NCI-H1105 treated with DMSO at 0.1 percent for 48 hours (cell line): ENCODE measurements at regions not wholly inside any gene's neighbourhood (a gene's known extent, or its start where the extent isn't known, plus 50 kb on each side); places are given as distances from the start of the nearest gene placed in this dataset.
"Not testable (repeated sequence)": the region's sequence is repeated elsewhere in the genome, so short reads cannot be mapped to it uniquely, and the experiment has no call there.

Source experiments
- DNase-seq: peaks from one replicate; lab custom pipeline; 2025; lab: John Stamatoyannopoulos, UW

DNA sequence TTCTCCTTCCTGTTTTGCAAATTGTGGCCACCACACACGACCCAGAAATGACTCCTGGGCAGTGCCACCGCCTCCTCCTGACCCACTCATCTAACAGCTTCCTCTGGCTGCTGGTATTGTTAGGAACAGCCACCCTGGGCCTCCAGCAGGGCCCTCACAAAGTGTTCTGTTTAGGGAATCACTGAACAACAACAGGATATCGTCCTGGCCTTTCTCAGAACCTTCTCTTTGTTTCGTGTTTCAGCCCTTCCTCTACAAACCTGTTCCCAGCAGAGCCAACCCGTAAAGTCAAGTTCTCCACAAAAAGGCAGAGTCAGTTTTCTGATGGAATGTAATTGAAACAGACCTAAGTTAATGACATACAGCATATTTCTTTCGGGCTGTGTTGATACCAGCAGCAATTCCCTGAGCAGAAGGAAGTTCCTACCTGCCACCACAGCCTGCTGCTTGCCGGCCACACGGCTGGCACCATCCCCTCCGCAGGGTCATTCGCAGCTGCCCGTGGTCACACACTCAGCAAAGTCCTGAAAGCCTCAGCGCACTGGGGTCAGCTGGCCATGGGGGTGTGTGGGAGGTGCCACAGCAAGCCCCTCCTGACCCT lies 91.7 kb upstream of the PITRM1 start:
- no peak for DNase-seq

DNA sequence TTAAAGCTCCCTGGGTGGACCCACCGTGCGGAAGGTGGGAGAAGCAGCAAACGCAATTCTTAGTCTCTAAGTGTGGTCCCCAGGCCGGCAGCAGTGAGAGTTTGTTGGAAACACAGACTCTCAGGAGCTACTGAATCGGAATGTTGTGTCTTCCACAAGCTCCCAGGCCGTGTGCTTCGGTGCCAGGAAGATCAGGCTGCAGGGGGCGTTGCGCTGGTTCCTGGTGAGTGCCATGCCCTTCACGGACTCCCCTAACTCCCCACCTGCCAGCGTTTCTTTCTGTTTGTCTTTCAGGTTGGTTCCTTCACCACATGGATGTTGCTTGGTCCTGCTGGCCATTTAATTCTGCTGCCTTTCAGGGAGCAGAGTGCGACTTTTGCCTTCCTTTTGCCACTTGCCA lies 91.2 kb upstream of the PITRM1 start:
- no peak for DNase-seq

DNA sequence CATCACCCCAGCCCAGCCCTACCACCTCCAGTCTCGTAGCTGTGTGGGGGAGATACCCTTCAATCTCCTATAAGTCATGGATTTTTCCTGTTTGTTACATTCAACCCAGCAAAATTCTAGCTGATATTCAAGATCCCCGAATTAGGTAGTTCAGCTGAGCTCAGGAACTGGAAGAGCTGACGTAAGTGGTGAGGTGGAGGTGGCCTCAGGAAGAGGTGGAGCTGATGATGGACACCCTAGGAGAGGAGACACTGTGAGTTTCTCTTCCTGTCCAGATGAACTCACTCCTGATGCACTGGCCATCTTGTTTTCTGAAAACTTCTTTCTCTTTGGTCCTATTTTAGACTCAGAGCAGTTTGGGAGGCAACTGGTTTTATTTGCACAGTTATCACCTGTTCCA lies 90.5 kb upstream of the PITRM1 start:
- no peak for DNase-seq

DNA sequence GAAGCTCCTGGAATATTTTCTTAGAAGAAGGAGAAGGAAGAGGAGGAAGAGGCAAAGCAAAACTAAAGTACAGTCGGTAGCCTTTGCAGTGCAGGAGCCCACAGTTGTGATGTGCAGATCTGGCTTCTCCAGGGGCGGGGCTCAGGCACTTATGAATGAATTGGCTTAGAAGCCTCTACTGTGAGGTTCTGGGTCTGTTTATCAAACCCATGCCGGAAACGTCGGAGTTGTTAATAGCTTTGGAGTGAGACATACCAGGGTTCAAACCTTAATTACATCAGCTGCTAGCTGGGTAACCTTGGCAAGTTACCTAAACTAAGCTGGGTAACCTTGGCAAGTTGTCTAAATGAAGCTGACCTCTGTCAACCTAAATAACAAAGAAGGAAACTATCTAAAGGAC lies 89.3 kb upstream of the PITRM1 start:
- no peak for DNase-seq

DNA sequence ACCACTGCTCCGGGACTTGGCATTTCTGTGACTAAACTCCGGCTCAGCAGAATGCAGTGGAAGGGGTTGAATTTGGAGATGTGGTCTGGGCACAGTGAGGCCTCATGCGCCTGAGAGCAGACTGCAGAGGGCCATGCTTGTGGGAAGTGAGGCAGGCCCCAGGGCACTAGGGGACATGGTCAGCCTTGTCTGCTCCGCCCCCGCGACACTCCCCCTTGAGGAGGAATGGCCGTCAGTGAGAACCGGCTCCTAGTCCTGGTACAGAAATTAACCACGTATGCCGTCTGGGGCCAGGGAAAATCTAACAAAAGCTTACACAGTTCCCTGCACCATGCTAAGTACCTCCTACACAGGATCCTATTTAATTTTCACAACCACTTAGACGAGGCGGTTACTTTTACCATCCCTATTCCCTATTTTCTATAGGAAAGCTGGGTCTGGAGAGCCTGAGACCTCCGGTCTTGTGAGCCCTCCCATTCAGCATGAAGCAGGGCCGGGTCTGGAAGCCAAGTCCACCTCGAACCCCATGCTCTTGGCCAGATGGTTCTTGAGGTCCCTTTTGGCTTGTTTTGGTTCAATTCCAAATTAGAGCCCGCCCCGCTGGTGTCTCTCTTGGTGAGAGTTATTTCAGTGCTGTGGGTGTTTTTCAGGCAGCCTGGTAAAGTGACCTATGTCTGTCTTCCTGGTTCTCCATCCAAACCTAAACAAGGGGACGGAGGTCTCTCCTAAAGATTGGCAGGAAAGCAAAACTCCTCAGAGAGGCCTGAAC lies 87.7 kb upstream of the PITRM1 start:
- DNase-seq, result no peak

GRCh38 chr10:3259499-3259898 lies 86.9 kb upstream of the PITRM1 start:
- DNase-seq, result no peak

DNA sequence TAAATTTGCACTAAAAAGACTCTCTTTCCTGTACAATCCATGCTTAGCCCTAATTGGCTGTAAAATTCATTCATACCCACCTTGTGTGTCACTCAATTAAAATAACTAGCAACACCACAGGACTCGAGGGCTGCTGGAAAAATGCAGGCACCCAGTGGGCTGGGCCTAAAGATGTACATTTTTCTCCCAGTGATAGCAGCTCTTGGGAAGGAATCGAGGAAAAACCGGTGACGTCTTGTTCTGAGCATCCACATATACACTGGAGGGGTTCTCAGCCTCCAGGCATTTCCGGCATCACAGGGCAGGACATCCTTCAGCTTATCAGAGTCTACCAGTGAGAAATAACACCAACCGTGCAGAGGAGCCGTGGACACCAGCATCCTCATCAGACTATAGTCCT lies 85.8 kb upstream of the PITRM1 start:
- DNase-seq, result no peak

DNA sequence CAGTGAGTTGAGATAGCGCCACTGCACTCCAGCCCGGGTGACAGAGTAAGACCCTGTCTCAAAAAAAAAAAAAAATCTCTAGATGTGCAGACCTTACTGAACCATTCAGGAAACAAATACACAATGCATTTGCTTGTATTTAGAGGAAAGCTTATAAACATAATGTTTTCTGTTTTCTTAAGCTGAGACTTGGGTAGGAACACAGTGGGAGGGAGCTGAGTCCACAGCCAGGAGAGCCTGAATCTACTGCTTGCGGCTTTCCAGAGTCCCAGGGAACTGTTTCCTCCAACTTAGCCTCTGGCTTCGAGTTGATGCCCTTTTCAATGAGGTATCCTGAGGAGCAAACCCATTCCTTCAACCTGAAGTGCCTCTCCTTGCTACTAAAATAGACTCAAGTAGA lies 83.0 kb upstream of the PITRM1 start:
- no peak for DNase-seq

GRCh38 chr10:3255075-3255474 lies 82.5 kb upstream of the PITRM1 start:
- no peak for DNase-seq

DNA sequence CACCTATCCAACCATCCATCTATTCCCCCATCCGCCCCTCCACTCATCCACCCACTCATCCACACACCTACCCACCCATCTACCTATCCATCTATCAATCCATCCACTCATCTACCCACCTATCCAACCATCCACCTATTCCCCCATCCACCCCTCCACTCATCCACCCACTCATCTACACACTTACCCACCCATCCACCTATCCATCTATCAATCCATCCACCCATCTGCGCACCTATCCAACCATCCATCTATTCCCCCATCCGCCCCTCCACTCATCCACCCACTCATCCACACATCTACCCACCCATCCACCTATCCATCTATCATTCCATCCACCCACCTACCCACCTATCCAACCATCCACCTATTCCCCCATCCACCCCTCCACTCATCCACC lies 81.4 kb upstream of the PITRM1 start:
- not testable (repeated sequence) for DNase-seq

DNA sequence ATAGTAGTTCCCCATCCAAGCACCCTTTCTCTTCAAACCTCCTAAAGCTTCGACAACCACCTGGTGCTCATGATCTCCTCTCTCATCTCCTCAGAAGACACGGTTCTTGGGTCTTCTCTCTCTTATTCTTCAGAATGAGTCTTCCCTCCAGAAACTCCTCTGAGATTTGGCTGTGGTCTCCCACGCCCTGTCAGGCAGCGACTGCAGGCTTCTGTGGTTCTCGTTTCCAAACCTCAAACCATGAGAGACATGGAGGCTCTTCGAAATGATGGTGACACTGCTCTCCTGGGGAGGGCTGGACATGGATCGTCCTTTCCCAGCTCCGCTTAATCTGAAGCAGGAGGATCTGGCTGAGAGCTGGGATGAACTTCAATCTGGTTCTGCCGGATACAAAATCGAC lies 78.6 kb upstream of the PITRM1 start:
- no peak for DNase-seq

DNA sequence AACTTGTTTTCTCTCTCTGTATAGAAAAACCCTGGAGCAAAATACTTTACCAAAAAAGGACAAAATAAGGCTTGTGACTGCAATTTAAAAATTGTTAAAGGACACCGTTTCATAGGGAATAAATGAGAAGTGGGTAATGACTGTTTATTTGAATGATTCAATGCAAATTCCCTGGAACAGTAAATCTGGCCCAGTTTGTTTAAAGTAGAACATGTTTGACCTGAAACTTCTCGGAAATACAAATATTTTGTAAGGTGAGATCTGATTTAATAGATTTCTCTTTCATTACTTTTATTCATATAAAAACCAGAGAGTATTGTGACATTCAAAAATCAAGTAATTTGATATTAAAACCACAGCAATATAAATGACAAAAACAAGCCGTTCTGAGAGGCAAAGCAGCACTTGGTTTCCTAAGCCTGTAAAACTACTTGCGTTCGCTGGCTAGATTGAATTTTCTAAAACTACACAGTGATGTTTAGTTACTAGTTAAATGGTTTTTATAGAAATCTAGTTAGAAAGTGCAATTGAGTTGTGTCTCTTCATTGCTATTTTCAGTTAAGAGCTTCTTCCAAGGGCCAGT lies 76.8 kb upstream of the PITRM1 start:
- no peak for DNase-seq

DNA sequence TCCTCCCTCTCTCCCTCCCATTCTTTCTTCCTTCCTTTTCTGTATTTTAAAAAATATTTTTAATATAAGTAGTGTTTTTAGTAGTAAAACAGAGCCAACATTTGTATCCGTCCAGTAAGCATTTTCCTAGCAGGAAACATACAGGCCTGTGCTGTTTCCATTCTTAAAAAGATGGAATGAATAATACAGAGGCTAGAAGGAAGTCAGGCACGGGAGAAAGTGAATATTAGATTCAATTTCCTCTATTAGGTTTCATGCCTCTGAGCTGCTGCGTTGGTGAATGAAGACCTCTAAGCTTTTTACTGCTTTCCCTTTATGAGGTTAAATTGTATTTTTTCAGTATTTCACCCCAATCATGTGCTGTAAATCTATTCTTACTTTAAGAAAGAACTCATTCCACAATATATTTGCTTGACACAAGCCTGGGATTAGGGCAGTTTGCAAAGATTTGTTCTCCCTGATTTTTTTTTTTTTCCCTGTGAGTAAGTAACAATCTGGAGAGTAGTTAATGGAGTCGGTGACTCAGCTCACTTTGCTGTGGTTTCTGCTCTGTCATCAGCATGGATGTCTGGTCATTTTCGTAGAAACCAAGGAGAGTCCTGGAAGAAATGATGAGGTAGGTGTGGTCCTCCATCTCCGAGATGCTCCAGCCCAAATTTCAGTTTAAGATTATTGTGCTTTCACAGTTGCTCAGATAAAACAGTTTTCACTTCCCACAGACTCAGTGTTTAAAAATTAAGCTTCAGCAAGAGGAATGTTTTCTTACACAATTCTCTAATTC lies 76.1 kb upstream of the PITRM1 start:
- DNase-seq, result no peak

DNA sequence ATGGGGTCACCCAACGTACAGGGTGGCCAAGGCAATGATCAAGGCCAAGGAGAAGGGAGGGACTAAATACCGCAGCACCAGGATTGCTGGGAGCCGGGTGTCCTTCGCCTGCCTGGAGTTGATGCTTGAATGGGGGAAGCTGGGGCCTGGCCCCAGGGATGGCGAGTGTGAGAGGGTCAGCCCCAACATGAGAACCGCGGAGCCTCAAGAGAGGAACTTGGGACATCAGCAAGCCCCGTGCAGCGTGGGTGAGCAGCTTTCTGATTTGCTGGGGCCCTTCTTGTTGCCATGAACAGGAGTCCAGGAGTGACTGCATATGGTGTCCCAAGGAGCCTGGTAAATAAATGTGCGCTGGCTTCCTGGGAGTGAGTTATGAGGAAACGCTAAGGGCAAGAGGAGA lies 72.8 kb upstream of the PITRM1 start:
- no peak for DNase-seq

DNA sequence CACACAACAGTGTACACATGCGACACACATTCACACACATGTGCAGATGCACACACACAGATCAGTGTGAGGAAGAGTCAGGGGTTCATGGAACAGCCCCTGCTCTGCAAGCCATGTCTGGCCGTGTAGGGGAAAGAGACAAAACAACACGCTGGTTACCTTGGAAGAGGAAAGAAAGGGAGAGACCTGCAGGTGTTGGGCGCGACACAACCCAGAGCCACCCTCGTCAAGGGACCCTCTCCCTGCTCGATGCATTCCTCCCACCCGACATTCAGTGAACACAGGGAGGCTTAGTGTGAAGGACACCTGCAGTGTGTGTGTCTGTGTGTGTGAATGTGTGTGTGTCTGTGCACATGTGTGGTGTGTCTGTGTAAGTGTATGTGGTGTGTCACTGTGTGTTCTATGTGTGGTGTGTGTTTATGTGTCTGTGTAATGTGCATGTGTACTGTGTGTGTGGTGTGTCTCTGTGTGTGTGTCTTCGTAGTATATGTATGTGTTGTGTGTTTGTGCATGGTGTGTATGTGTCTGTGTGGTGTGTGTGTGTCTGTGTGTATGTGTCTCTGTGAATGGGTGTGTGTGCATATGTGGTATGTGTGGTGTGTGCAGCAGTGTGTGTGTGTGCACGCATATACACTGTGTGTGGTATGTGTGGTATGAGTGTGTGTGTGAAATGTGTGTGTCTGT lies 69.5 kb upstream of the PITRM1 start:
- no peak for DNase-seq

- no peak for DNase-seq
Observed at GRCh38 chr10:3241274-3241921, 68.8 kb upstream of the PITRM1 start.

DNA sequence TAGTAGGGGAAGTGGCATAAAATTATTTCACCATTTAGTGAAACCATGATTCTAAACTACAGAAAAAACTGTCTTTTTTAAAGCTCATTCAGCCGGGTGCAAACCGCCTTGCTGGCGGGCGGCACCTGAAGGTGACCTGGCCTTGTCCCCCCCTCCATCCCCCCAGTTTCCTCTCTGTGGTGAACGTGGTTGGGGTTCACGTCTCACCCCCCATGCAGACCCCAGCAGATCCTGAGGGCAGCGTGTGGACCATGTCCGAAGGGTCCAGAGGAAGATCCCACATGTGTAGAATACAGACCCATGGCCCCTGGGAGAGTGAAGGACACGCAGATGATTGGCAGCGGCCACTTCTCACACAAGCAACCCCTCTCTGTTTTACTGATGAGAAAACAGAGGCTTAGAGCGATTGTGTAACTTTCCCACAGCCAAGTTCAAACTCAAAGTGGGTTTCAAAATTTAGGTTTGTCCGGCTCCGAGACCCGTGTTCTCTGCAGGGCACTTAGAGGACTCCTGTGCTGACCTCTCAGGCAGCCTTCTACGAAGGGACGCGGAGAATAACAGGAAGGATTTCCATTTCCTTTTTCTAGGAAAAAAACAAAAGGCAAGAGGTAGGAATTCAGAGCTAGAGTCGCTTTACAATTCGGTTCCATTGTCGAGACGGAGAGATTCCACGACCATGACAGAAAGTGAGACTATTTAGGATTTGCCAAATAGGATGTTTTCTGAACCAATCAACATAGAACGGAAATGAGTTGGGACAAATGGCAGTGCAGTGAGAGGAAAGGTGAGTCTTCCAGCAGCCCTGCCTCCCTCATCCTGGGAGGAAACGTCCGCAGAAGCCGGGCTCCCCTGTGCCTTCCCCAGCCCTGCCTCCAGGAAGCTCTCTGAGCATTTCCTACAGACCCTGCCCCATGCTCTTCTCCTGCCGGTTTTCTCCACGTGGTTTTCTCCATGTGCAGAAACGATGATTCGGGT lies 67.6 kb upstream of the PITRM1 start:
- DNase-seq, result no peak

DNA sequence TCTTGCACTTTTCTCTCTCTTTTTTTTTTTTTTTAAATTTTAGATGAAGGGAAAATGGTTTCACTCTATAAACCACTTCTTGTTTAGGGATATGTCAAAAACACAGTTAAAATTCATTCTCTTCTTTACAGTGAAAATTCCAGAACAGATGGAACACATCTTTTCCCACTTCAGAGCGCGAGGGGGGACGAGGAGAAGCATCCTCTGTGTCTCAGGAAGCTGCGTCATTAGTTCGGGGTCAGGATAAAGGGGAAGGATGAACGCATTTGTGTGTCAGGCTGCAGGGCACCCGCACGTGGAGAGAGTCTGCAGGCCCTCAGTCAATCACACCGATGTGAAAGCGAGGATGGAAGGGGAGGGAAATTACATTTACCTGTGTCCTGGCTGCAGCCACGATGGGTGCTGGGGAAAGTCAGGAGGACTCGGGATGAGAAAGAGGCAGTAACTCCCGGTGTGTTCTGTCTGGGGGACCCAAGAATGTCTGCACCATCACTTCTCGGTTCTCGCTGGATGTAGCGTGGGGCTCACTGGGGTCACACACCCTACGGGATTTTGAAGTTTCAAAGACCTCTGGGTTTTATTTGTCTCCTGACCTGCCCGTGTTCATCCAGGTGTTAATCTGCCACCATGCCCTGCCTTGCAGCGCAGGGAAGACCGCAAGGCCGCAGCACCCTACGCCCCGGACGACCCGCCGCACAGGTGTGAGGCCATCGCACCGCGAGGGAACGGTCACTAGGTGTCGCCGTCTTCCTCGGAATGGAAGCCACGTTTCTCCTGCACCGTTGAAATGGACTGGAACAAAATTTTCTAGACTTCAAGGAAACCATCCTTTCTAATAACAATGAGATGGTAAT lies 66.7 kb upstream of the PITRM1 start:
- DNase-seq, result no peak

DNA sequence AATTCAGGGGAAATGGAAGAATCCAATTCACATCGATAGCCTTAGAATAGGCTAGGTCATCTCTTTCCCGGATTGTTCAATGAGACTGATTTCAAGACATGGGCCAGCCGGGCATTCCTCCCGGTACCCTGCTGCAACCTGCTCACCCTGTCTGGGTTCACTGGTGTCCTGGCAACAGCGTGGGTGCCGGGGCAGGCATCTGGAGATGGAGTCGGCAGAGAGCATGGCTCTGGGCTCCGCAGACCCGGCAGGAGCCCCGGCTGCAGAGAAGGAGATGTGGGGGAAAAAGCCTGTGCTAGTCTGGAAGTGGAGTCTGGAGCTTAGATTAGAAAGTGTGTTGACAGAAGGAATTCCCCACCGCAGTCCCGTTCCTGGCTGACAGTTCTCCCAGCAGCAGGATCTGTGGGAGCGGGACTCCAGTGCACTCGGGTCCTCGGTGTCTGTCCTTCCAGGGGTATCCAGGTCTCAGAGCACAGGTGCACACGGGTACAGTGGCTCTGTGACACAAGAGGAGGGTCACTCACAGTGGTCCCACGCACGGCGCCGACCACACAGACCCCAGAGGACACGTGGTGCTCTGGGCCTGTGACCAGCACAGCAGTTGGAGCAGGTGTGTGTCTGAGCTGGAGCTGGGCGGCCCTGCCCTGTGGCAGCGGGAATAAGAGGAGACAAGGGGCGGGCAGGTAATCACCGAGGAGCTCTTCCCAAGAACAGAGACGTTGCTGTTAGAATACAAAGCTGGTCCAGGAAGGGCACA lies 65.7 kb upstream of the PITRM1 start:
- DNase-seq, result no peak
